NT2/D1 (cell line): ENCODE measurements at regions not wholly inside any gene's neighbourhood (a gene's known extent, or its start where the extent isn't known, plus 50 kb on each side); places are given as distances from the start of the nearest gene placed in this dataset.

Source experiments
- DNase-seq: peaks from one replicate; pipeline ENCODE4 v3.0.0-alpha.2; 2011; ENCODE audit warnings: low read depth, low spot score
- H3K27me3 ChIP-seq: 2 replicates; pipeline ENCODE4 v1.6.0; 2011; ENCODE audit warnings: mild to moderate bottlenecking; ENCODE audit not compliant: insufficient read length, insufficient read depth
- H3K36me3 ChIP-seq: 2 replicates; pipeline ENCODE4 v1.6.1; 2011; ENCODE audit warnings: mild to moderate bottlenecking, low read length, mixed read lengths; ENCODE audit not compliant: insufficient read depth, insufficient read length
- H3K4me1 ChIP-seq: 2 replicates; pipeline ENCODE4 v1.5.1; 2011; ENCODE audit not compliant: insufficient read depth, insufficient read length
- H3K4me3 ChIP-seq: 2 replicates; pipeline ENCODE4 v1.5.1; 2011; ENCODE audit warnings: low read depth; ENCODE audit not compliant: insufficient read length
- H3K9ac ChIP-seq: 2 replicates; pipeline ENCODE4 v1.6.0; 2011; ENCODE audit warnings: low read depth; ENCODE audit not compliant: insufficient read length
- H3K9me3 ChIP-seq: 2 replicates; pipeline ENCODE4 v1.5.1; 2011; ENCODE audit warnings: mild to moderate bottlenecking, low read length; ENCODE audit not compliant: insufficient read depth
- SUZ12 ChIP-seq: IDR thresholded peaks from 2 replicates; pipeline ENCODE4 v1.6.1; 2011; ENCODE audit not compliant: insufficient read length, insufficient read depth; ENCODE audit errors: extremely low read depth
- YY1 ChIP-seq: IDR thresholded peaks from 2 replicates; pipeline ENCODE4 v1.6.1; 2011; ENCODE audit not compliant: insufficient read length, insufficient read depth
- ZNF274 ChIP-seq: IDR thresholded peaks from 2 replicates; pipeline ENCODE4 v1.6.1; 2011; ENCODE audit warnings: mild to moderate bottlenecking, low read depth, low read length

DNA sequence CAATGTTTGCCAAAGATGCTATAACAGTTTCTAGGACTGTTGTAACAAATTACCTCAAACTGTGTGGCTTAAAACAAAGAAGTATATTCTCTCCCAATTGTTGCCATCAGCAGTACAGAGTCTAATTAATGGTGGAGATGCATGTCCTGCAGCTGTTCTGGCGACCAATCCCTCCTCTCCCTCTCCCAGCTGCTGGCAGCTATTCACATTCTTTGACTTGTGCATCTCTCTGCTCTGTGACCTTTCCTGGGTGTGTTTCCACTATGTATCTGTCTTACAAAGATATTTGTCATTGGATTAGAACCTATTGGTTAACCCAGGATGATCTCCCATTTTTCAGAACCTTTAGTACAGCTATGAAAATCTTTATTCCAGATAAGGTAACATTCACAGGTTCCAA is 561.7 kb upstream of the POM121L12 start:
- Histone ChIP-seq H3K9me3 (no peaks in the 10 kb centered on the region), H3K27me3 (no peaks in the 10 kb centered on the region), H3K36me3 (no peaks in the 10 kb centered on the region), H3K4me1 (no peaks in the 10 kb centered on the region), H3K4me3 (no peak overlapping the region), H3K9ac (no peak overlapping the region)
- DNase-seq = no peak
- no peak for TF ChIP-seq ZNF274

DNA sequence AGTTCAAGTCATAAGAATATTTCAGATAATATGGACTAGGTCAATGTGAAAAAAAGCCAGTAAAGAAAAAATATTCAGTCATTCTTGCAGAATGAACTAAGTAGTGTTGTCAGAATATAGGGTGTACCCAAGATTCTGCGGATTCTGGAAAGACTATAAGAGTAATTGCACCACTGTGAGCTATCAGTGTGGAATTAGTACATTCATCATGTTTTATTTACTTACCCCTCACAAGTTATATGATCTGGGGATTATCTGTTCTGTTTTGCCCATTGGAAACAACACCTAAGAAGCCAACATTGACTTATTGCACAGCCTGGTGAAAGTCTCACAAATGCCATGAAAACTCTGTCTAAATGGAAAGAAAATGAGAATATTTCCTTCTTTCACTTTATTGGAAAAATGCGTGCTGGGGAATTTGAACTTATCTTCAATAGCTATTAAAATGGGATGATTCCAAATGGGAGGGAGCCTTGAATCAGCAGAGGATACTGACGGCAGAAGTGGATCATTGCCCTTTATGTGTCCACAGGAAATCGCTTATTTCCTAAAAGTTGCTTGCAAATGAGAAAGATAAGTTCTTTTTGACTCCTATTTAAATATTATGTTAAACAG is 563.3 kb upstream of the POM121L12 start:
- TF ChIP-seq SUZ12 (no peak), YY1 (no peak), ZNF274 (no peak)
- Histone ChIP-seq H3K9ac (no peak overlapping the region), H3K9me3 (no peaks in the 10 kb centered on the region), H3K4me3 (no peak overlapping the region), H3K27me3 (no peaks in the 10 kb centered on the region), H3K4me1 (no peaks in the 10 kb centered on the region), H3K36me3 (no peaks in the 10 kb centered on the region)
- no peak for DNase-seq

DNA sequence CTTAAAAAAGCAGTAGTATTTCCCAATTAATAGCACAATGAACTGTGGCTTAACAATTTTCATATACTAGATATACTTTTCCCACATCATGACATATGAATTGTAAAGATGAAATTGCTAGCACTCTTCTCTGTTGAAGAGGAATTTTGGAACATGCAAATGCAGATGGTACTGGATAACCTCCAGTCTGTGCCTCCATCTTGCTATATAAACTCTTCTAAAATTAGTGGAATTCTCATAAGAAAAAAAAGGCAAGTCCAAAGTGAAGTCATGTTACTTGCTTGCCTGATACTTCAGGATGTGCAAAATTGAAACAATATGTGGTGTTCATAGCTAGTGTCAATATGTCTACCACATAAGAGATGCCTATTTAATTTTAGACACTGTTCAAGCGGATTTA is 570.2 kb upstream of the POM121L12 start:
- Histone ChIP-seq H3K9ac (no peak overlapping the region), H3K36me3 (no peaks in the 10 kb centered on the region), H3K9me3 (no peaks in the 10 kb centered on the region), H3K4me1 (no peaks in the 10 kb centered on the region), H3K4me3 (no peak overlapping the region), H3K27me3 (no peaks in the 10 kb centered on the region)
- no peak for TF ChIP-seq SUZ12
- no peak for TF ChIP-seq ZNF274
- TF ChIP-seq YY1 = no peak
- DNase-seq = no peak

DNA sequence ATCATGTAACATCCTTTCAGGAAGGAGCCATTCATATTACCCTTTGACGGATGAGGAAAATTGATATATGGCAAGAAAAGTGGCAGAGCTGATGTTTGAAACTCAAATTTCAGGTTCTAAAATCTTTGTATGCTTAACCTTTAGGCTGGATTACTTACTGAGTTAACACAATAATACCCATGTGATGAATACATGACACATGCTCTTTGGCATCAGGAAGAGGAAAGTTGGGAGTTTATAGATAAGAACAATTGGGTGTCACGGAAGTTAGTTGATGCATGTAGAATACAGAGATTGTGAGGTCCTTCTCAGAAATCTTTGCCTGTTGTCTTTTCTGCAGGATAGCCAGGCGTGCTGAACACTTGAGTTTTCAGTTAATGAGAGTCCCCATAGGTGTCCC is 572.1 kb upstream of the POM121L12 start:
- no peak for DNase-seq
- H3K4me3 ChIP-seq = no peak overlapping the region
- TF ChIP-seq SUZ12 (no peak), ZNF274 (no peak), YY1 (no peak)
- no peaks in the 10 kb centered on the region for H3K9me3 ChIP-seq
- no peak overlapping the region for H3K9ac ChIP-seq
- no peaks in the 10 kb centered on the region for H3K4me1 ChIP-seq
- no peaks in the 10 kb centered on the region for H3K27me3 ChIP-seq
- no peaks in the 10 kb centered on the region for H3K36me3 ChIP-seq

DNA sequence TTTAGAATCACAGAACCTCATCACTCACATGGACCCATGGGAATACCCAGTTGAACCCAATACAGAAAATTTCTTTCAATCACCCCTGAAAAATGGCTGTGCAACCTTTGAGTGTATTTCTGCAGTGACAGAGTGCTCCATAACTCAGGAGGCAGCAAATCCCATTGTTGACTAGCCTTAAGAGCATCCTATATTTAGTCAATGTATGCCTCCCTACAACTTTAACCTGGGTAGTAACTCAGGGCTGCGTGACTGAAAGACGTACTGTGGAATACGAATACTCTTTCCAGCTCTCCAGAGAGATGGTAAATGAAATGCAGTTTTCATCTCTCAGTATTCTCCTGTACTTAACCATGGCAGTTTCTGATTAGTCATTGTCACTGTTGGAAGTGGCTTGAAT is 573.0 kb upstream of the POM121L12 start:
- no peak for TF ChIP-seq SUZ12
- TF ChIP-seq ZNF274 = no peak
- TF ChIP-seq YY1 = no peak
- Histone ChIP-seq H3K36me3 (no peaks in the 10 kb centered on the region), H3K27me3 (no peaks in the 10 kb centered on the region), H3K4me3 (no peak overlapping the region), H3K9me3 (no peaks in the 10 kb centered on the region), H3K9ac (no peak overlapping the region), H3K4me1 (no peaks in the 10 kb centered on the region)
- no peak for DNase-seq

DNA sequence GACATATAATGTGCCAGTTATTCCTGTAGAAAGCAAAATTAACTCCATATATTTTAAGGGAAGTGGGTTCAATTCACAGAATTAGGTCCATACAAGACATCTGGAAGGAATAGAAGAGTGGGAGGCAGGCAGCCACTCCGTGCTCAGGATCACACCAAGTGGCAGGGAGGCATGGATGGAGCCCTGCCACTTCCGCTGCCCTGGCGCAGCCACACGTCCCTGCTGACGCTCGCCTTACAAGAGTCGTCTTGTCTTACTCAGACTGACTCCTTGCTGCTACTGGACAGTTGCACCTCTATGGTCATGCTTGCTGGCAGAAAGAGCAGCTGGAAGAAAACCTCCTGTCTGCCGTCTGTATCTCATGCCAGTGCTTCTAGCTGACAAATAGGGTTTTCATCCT is 579.9 kb upstream of the POM121L12 start:
- H3K4me1 ChIP-seq = no peaks in the 10 kb centered on the region
- TF ChIP-seq YY1 (no peak), SUZ12 (no peak), ZNF274 (no peak)
- no peak for DNase-seq
- H3K36me3 ChIP-seq = no peaks in the 10 kb centered on the region
- no peaks in the 10 kb centered on the region for H3K9me3 ChIP-seq
- no peak overlapping the region for H3K4me3 ChIP-seq
- H3K27me3 ChIP-seq = no peaks in the 10 kb centered on the region
- H3K9ac ChIP-seq = no peak overlapping the region

DNA sequence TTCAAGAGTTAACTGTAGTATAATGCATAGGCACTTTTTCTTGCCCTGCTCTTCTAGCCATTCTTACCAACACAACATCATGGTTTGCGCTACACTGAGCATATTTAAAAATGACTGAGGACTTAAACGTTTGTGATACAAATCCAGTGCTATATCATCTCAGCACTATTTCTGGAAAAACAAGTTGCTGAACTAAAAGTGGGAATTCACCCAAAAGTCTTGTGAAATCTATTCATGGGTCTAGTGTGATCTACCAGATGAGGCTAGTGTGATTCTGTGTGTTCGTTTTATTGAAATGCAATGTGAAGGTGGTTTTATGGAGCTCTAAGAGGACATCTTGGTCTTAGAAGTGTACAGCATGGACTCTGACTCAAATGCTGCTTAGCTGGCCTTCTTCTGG is 584.6 kb upstream of the POM121L12 start:
- TF ChIP-seq ZNF274 (no peak), YY1 (no peak), SUZ12 (no peak)
- Histone ChIP-seq H3K36me3 (no peaks in the 10 kb centered on the region), H3K27me3 (no peaks in the 10 kb centered on the region), H3K9ac (no peak overlapping the region), H3K4me3 (no peak overlapping the region), H3K9me3 (no peaks in the 10 kb centered on the region), H3K4me1 (no peaks in the 10 kb centered on the region)
- no peak for DNase-seq

DNA sequence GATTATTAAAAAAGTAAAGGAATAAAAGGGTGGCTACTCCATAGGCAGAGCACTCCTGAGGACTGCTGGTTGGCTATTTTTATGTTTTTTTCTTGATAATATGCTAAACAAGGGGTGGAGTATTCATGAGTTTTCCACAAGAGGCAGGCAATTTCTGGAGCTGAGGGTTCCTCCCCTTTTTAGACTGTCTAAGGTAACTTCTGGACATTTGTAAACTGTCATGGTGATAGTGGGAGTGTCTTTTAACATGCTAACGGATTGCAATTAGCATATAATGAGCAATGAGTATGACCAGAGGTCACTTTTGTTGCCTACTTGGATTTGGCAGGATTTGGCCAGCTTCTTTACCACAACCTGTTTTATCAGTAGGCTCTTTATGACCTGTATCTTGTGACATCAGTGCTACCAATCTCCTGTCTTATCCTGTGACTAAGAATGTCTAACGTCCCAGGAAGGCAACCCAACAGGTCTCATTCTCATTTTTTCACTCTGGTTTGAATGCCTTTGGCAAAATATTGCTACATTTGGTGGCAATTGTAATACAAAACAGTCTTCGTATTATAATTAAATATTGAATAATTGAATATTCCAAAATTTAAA is 587.8 kb upstream of the POM121L12 start:
- H3K9me3 ChIP-seq = no peaks in the 10 kb centered on the region
- TF ChIP-seq SUZ12 (no peak), YY1 (no peak), ZNF274 (no peak)

More for the DNA sequence above, 587.8 kb upstream of the POM121L12 start:
- H3K4me3 ChIP-seq = no peak overlapping the region
- no peaks in the 10 kb centered on the region for H3K36me3 ChIP-seq
- no peak overlapping the region for H3K9ac ChIP-seq
- no peaks in the 10 kb centered on the region for H3K27me3 ChIP-seq
- DNase-seq = no peak
- H3K4me1 ChIP-seq = no peaks in the 10 kb centered on the region
